HG03139 (cell line): ENCODE measurements at regions not wholly inside any gene's neighbourhood (a gene's known extent, or its start where the extent isn't known, plus 50 kb on each side); places are given as distances from the start of the nearest gene placed in this dataset.

Source experiments
- ATAC-seq: cut with Tn5 transposase; IDR thresholded peaks from one replicate; pipeline ENCODE4 v1.9.1; 2021; ENCODE audit not compliant: unreplicated experiment

- no peak for ATAC-seq
These were observed 80.2 kb upstream of the APCDD1 start for GRCh38 chr18:10374195-10374594.

GRCh38 chr18:10374636-10375293 lies 79.7 kb upstream of the APCDD1 start:
- ATAC-seq: no peak

GRCh38 chr18:10376731-10377130 lies 77.7 kb upstream of the APCDD1 start:
- ATAC-seq: no peak

- no peak for ATAC-seq
These were observed 76.5 kb upstream of the APCDD1 start for GRCh38 chr18:10377956-10378355.

GRCh38 chr18:10378688-10379420 lies 75.6 kb upstream of the APCDD1 start:
- ATAC-seq: no peak

GRCh38 chr18:10379522-10379921 lies 74.9 kb upstream of the APCDD1 start:
- no peak for ATAC-seq

GRCh38 chr18:10381516-10381915 lies 72.9 kb upstream of the APCDD1 start:
- no peak for ATAC-seq

- ATAC-seq: no peak
These were observed 72.5 kb upstream of the APCDD1 start for GRCh38 chr18:10381951-10382350.

GRCh38 chr18:10386049-10386448 lies 68.4 kb upstream of the APCDD1 start:
- ATAC-seq: no peak

GRCh38 chr18:10386956-10387355 lies 67.5 kb upstream of the APCDD1 start:
- ATAC-seq: no peak

- no peak for ATAC-seq
These were observed 67.0 kb upstream of the APCDD1 start for GRCh38 chr18:10387399-10387798.

GRCh38 chr18:10388373-10388772 lies 66.1 kb upstream of the APCDD1 start:
- ATAC-seq: no peak

- peak; percentile 52 for ATAC-seq
These were observed 62.9 kb upstream of the APCDD1 start for GRCh38 chr18:10391506-10391905.

- no peak for ATAC-seq
These were observed 57.4 kb upstream of the APCDD1 start for GRCh38 chr18:10397004-10397403.

GRCh38 chr18:10398571-10398970 lies 55.9 kb upstream of the APCDD1 start:
- ATAC-seq: no peak

- no peak for ATAC-seq
These were observed 55.0 kb upstream of the APCDD1 start for GRCh38 chr18:10399465-10399864.

- no peak for ATAC-seq
These were observed 53.7 kb upstream of the APCDD1 start for GRCh38 chr18:10400534-10401307.

GRCh38 chr18:10401521-10401920 lies 52.9 kb upstream of the APCDD1 start:
- no peak for ATAC-seq

GRCh38 chr18:10401930-10402329 lies 52.5 kb upstream of the APCDD1 start:
- ATAC-seq: no peak

- ATAC-seq: no peak
These were observed 51.4 kb upstream of the APCDD1 start for GRCh38 chr18:10402871-10403559.

- ATAC-seq: no peak
These were observed 50.7 kb upstream of the APCDD1 start for GRCh38 chr18:10403708-10404107.
